Hepatocyte (in vitro differentiated cells): ENCODE measurements at regions not wholly inside any gene's neighbourhood (a gene's known extent, or its start where the extent isn't known, plus 50 kb on each side); places are given as distances from the start of the nearest gene placed in this dataset.

Experiments used
- EZH2 ChIP-seq: fragments of 200-600 bp; sonication (generic); IDR thresholded peaks from 2 replicates; pipeline ENCODE4 v1.6.1; 2016; ENCODE audit warnings: antibody characterized with exemption, mild to moderate bottlenecking, borderline replicate concordance
- EZH2phosphoT487 ChIP-seq: fragments of 200-600 bp; sonication (generic); IDR thresholded peaks from one replicate; pipeline ENCODE4 v1.6.1; 2018; ENCODE audit warnings: antibody characterized with exemption, mild to moderate bottlenecking, low read depth, moderate library complexity; ENCODE audit not compliant: unreplicated experiment, severe bottlenecking
- TF ChIP-seq, protein P1 (sequence below): fragments of 200-600 bp; sonication (generic); IDR thresholded peaks from 2 replicates; pipeline ENCODE4 v1.5.1; 2016; ENCODE audit warnings: antibody characterized with exemption, mild to moderate bottlenecking; ENCODE audit not compliant: poor library complexity

DNA sequence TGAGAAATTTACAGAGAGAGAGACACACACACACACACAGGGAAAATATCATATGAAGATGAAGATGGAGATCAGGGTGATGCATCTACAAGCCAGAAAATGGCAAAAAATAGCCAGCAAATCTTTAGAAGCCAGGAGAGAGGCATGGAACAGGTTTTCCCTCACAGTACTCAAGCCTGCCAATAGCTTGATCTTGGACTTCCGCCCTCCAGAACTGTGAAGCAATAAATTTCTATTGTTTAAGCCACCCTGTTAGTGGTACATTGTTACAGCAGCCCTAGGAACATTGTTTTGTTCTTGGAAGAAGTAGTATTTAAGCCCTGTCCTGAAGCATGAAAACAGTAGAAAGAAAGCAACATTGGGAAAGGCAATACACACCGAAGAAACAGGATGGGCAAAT lies 292.0 kb upstream of the LRP1B start:
- TF ChIP-seq EZH2: no peak
- TF ChIP-seq, protein P1, sequence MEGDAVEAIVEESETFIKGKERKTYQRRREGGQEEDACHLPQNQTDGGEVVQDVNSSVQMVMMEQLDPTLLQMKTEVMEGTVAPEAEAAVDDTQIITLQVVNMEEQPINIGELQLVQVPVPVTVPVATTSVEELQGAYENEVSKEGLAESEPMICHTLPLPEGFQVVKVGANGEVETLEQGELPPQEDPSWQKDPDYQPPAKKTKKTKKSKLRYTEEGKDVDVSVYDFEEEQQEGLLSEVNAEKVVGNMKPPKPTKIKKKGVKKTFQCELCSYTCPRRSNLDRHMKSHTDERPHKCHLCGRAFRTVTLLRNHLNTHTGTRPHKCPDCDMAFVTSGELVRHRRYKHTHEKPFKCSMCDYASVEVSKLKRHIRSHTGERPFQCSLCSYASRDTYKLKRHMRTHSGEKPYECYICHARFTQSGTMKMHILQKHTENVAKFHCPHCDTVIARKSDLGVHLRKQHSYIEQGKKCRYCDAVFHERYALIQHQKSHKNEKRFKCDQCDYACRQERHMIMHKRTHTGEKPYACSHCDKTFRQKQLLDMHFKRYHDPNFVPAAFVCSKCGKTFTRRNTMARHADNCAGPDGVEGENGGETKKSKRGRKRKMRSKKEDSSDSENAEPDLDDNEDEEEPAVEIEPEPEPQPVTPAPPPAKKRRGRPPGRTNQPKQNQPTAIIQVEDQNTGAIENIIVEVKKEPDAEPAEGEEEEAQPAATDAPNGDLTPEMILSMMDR: no peak
- TF ChIP-seq EZH2phosphoT487: no peak
